GM19463 (cell line): ENCODE measurements at regions not wholly inside any gene's neighbourhood (a gene's known extent, or its start where the extent isn't known, plus 50 kb on each side); places are given as distances from the start of the nearest gene placed in this dataset.

Experiments used
- ATAC-seq: cut with Tn5 transposase; IDR thresholded peaks from one replicate; pipeline ENCODE4 v1.9.1; 2021; ENCODE audit warnings: mild to moderate bottlenecking, moderate library complexity; ENCODE audit not compliant: unreplicated experiment

DNA sequence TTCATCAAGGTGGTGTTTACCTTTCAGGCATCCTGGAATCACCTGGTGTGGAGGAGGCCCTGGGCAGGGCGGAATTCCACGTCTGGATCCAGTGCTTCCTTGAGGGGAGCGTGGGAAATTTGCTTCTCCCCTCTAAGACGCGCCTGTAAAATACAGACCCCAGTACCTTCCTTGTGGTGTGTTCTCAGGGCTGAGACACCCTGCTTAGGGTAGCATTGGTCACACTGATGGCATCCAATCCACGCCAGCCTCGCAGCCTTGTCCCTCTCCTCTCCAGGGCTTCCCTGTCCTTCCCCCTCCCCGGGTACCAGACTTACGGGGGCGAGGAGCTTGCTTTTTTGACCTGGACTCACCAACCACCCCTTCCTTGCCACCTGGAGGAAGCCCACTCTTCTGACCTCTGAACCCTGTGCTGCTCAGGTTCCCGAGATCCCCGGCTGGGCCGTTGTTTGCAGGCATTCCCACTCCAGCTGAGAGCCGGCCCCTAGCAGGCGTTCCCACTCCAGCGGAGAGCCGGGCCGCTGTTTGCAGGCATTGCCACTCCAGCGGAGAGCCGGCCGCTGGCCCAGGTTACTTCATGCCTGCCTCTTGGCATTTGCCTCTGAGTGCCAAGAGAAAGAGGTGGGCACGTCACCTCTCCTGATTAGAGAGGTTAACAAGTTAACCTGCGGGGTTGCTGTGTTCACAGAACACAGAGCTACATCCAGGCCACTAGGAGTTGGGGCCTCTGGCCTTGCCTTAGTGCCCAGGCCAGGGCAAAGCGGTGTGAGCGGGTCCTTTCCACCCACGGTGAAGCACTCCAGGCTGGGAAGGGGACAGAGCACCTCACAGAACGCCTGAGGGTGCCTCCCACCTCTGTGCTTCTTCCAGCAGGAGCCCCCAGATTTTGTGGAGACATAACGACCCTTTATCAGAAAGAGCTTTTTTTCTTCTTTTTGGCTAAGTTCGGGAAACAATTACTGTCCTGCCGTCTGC is 254.0 kb upstream of the PPP2R2D start:
- no peak for ATAC-seq

DNA sequence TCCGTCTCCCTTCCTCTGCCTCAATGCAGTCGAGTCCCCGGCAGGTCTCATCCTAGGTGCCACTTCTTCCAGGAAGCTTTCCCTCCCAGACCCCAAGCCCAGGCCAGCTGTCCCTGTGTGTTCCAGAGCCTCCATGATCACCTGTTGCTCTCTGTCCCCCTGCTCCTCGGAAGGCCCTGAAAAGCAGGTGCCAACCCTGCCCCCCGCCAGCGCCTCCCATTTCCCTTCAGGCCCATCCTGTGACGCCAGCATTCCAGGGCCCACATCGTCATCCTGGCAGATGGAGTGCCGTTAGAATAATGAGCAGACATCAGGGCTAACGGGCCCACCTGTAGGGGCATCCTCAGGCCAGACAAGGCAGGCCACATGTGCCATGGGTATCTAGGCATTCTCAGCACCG is 253.0 kb upstream of the PPP2R2D start:
- ATAC-seq = no peak

DNA sequence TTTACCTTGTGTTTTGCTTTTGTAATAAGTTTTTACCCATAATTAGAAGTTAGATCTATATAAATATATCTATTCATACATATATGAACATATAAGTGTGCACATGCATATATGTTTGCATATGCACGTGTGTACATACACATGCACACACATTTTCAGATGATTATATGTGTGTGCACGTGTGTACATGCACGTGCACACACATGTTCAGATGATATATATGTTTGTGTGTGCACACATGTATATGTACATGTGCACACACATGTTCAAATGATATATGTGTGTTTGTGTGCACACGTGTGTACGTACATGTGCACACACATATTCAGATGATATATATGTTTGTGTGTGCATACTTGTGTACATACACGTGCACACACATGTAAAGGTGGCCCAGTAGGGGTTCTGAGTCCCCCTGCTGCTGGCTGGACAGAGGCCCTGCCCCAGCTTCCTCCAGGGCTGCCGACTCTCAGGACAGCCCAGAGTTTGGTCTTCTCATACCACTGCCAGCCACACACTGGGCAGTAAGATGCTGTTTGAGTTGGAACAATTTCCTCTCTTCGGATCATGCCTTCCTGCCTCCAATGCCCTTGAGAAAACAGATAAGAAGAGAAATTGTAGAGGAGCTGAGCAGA is 252.3 kb upstream of the PPP2R2D start:
- ATAC-seq = no peak

DNA sequence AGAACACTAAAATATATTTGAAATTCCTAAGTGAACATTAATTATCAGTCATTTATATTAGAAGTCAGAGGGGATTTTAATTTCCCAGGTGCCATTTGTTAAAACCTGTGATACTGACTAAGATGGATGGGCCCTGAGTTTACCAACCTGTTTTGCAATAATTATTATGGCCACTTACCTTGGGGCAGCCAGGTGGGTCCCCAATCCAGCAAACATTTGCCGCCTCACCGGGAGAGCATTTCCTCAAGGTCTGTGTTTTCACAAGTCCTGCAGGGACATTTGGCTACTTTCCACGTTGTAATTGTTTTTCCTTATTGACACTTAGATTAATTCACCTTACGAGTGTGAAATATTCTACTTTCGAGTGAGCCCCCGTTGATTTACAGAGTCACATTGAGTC is 251.2 kb upstream of the PPP2R2D start:
- ATAC-seq = no peak

DNA sequence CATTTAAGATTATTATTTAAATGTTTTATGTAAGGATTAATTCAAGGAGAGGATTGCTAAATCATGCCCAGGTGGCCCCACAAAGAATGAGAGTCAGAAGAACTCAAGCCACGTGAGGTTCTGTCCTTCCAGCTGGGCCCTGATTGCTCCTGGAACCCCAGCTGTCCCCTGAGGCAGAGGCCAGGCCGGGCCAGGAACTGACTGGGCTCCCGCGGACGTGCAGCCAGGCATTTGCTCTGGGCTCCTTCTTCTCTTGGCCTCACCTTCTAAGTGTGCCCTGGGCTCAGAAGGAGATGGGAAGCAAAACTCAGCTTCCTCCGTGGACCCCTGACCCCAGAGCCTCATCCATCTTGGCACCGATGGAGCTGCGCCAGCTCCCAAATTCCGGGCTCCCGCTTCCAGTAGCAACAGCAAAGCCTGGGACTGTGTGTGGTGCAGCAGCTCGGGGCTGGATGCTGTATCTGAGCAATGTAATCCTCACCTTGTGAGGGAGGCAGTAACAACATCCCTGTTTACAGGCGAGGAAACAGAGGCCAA is 250.6 kb upstream of the PPP2R2D start:
- no peak for ATAC-seq

DNA sequence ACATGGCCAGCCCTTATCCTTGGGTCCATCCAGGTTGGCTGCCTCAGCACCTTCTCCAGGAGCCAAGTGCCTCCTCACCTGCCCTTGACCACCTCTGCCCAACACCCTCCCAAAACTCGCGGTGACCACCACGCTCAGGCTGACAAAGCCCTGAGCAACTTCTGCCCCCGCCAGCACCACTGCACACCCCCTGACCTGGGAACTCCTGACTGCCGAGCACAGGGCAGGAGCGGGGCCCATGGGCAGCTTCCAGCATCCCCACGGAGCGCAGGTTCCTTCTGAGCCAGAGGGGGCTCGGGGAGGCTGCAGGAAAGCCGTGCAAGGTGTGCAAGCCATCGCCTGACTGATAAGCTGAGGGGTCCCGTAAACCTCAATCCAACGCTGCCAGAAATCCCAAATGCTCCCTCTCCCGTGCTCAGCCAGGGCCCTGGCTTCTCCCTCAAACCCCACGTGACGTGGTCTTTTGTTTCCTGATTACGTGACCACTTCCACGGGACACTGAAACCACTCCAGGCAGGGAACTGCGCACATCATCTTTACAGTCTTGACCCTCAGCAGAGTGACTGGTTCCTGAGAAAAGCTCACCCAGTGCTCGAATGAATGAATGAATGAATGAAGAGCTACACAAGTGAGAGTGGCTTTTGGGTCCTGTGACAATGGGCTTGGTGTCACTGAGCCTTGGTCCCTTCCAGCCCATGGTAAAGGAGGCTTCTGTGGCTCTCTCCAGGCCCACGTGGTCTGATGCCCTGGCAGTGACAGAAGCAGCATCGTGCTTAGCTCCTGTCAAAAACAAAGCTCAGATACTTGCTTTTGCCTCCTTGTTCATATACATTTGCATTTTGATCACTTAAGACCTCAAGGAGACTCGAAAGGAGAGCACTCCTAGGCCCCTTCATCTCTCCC is 249.8 kb upstream of the PPP2R2D start:
- ATAC-seq = no peak

DNA sequence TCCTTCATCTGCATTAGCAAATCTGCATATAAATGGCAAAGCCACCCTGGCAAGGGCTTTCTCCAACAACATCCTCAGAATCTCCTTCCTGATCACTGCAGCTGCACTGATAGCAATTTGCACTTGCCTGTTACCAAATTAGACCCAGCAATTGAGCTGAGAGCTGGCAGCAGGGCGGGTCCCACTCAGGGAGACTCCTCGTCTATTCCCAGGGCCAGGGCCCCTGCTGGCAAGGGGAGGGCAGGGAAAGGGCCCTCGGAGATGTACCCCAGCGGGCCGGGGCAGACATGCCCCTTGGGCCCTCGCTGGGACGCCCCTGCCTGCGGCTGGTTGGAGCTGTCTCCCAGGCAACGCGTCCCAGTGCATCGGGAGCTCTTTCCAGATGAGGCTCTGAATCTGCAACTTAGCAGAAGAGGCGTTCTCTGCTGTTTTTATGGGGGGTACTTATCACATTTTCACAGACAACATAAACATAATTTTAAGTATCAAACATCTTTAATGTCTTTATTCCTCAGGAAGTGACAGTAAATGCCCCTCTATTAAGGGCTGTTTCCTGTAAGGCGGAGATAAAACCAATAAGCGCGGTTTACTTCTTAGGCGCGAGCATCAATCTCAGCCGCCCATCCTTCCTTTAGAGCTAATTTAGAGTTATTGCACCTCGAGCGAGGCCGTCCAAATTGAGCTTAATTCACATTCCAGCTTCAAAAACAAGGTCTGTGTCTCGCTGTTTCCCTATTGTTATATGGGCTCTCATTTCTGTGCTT is 249.0 kb upstream of the PPP2R2D start:
- no peak for ATAC-seq

DNA sequence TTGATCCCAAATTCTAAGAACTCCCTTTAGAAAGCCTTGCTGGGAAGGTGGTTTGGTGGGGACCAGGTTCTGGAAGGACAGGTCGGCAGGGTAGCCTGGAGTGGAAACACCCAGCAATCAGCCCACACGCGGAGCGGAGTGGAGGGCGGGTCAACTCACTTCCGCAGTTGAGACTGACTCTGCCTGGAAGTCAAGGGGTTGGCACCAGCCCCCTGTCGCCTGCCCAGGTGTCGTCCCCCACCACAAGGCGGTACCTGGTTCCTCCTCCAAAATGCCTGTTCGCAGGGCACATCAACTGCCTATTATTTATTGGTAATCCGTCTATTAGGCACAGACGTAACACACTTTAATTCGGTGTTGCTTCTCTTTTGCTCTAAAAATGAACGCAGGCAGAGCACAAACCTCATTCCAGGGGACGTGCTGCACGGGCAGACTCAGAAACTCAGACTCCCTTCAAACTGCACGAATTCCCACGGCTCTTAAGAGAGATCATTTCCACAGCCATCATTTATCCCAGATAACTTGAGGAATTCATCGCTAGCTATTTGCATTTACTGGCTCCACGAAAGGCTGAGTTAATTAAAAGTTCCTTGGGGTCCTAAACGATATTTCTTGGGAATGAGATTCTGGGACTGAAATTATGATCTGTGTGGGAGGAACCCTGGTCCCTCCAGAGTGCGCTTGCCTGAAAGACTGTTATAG is 248.2 kb upstream of the PPP2R2D start:
- no peak for ATAC-seq

DNA sequence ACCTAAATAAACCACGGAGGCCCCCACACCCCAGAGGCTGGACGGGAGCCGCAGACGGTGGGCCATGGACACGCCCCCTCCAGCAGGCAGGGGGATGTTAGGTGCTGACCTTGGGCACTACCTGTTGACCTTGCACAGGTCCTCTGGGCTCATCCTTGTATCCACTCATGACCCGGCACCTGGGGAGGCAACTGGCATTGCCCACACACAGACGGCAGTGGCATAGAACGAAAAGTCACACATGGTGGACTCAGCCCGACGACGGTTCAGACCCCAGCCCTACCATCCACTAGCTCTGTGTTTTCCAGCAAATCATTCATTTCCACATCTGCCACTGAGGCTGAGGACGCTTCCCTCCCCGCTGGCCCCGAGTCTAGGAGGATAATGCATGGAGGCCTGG is 247.7 kb upstream of the PPP2R2D start:
- no peak for ATAC-seq

DNA sequence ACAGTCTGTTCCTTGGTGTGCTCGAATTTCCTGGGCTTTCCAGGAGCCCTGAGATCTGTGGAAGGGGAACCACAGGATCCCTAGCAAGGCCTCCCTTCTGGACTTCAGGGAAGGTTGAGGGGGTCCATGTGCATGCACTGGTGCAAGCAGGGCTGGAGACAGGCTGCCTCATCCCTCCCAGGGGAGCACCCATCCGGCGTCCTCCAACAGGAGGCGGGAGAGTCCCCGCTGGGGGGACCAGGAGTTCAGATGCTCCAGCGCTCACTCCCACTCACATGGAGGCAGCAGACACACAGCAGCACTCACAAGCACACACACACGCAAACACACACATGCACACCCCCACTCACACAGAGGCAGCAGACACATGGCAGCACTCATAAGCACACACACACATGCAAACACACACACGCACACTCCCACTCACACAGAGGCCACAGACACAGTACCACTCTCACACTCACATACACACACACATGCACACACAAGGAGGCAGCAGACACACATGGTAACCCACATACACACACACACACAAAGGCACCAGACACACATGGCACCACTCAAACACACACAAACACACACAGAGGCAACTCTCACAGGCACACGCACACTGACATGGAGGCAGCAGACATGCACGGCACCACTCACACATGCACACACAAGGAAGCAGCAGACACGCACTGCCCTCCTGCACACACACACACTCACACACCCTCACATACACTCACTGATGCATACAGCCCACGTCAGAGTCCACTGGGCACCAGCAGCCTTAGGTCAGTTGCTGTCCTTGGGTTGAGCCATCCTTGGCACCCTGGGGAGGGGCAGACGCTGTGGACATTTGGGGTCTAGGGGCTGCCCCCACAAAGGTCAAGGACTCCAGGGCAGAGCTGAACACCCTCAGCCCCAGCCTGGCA is 247.0 kb upstream of the PPP2R2D start:
- no peak for ATAC-seq

DNA sequence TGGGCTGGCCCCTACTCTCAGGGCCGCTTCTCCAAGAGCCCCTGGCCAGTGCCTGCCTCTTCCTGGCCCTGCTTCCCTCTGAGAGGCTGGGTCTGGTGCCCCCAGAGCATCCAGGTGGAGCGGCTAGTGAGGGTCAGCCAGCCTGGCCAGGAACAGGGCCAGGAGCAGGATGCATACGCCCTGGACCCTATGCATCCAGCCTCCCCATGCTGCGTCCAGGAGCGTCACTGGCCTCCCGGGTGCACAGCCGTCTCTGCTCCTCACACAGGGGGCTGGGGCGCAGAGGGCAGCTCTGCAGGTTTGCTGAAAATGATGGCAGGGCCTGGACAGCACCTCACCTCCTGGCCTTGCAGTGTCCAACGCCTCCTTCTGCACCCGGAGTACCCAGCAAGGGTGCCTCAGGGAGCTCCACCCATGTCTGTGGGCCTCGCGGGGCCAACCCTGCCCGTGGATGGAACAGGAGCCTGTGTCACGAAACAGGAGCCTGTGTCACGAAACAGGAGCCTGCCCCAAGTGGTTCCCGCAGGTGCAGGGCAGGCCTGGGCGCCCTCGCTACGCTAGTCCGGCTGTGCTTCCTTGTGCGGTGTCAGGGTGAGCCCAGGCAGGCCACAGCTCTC is 246.2 kb upstream of the PPP2R2D start:
- no peak for ATAC-seq

DNA sequence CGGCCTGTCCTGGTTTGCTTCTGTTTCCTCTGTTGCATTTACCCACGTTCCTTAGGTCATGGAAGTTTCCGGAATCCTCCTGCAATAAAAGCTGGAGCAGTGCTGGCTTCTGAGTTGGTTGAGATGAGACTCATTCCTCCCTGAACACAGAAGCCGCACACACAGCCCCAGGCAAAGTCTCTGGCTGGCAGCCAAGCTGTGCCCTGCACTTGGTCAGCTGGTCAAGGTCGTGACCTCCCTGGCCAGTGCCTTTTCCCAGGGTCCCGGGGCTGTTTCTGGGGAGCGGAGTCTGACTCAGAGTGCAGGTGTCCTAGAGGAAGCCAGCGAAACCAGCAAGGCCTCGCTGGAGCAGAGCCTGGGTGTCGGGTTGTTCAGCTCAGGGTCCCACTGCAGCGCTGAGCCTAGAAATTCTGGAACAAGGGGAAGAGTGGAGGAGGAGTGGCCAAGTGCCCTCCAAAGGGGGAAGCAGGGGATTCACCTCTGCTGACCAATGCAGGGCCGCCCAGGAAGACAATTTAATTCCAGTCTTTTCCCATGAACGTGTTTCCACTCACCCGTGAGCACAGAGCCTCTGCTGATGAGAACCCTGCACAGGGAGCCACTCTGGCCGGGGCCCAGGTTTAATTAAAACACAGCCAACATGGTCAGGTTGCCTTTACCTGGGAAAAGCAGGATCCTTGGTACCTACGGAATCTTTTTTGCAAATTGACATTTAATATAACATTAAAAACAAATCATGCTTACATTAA is 245.5 kb upstream of the PPP2R2D start:
- no peak for ATAC-seq

DNA sequence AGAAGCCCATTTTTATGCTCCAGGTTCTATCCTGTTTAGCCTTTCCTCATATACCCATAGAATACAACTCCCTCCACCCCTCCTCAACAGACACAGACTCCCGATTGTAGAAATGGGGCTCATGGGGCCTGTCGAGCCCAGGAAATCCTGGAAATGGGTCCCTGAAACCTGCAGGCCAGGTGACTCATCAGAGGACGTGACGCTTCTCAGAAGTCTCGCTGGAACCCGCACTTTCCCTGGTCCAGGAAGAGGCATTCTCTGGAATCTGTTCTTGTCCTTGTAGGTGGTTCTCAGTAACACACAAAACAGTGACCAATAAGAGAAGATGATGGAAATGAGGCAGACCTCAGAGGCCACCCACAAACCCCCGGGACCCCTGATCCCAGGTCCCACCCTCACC is 244.8 kb upstream of the PPP2R2D start:
- ATAC-seq = no peak

DNA sequence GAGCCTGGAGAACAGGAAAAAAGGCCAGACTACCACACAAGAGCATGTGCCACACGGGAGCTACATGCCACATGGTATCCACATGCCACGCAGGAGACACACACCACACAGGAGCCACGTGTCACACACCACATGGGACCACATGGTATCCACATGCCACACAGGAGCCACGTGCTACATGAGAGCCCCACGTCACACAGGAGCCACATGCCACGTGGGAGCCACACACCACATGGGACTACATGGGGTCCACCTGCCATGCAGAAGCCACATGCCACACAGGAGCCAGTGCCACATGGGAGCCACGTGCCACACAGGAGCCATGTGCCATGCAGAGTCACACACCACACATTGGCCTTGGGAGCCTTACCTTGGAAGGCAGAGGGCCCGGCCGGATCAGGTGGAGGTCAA is 244.4 kb upstream of the PPP2R2D start:
- no peak for ATAC-seq

DNA sequence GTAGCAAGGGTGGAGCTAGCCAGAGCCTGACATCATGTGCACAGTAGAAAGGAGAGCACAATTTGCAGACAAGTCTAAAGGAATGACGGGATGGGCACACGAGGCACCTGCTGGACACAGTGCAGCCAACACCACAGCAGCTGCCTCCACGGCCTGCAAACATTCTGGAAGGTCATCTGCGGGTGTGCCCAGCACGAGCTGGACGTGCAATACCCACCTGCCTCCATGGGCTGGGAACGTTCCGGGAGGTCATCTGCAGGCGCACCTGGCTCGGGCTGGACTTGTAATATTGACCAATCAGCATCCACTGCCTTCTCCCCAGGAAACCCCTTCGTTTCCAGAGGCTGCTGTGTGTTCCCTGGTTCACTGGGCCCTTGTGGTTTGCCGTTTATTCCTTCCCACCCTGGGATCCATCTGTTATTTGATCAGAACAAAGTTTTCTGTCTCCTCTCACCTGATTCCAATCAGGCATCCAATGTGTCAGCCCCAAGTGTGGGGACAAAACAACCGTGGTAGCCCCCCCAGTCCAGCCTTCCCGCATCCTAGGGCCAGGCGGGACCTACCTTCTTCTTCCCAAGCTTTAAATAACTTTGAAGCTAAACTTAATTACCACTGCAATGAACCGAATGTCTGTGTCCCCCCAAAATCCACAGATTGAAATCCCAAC is 243.4 kb upstream of the PPP2R2D start:
- ATAC-seq = no peak

DNA sequence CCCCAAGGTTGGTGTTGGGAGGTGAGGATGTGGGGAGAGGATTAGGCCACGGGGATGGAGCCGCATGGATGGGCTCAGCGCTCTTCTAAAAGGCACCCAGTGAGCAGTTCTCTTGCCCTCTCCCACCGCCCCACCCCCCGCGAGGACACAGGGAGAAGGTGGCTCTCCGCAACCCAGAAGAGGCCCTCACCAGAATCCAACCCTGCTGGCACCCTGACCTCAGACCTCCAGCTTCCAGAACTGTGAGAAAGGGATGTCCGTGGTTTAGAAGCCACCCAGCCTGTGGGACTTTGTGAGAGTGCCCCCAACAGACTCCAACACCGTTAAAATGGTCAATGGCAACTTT is 242.8 kb upstream of the PPP2R2D start:
- no peak for ATAC-seq

DNA sequence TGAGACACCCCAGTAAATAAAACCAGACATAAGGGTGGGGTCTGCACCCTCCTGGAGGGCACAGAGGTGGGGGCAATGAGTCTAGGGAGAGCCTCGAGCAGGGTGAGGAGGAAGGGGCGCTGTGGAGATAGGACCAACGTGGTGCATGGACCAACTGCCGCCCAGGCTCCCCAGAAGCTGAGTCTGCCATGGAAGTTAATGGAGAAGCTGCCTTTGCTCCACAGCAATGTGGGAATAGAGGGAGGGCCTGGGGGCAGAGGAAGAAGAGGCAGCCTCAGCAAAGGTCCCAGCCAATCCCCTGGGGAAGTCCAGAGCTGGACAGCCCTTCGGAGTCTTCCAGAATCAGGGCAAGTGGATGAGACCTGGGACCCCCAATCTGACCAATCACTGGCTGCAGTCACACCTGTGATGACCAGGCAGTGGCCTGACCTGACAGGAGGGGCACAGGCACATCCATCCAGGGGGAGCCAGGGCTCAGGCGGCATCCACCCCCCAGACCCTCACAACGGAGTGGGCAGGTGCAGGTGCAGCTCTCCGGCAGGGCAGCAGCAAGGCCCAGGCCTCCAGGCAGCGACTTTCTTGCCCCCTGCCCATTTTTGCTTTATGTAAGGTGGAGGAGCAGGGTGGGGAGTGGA is 242.2 kb upstream of the PPP2R2D start:
- no peak for ATAC-seq
